HG03139 (cell line): ENCODE measurements at regions not wholly inside any gene's neighbourhood (a gene's known extent, or its start where the extent isn't known, plus 50 kb on each side); places are given as distances from the start of the nearest gene placed in this dataset.
"Not testable (repeated sequence)": the region's sequence is repeated elsewhere in the genome, so short reads cannot be mapped to it uniquely, and the experiment has no call there.

Experiments used
- ATAC-seq: cut with Tn5 transposase; IDR thresholded peaks from one replicate; pipeline ENCODE4 v1.9.1; 2021; ENCODE audit not compliant: unreplicated experiment

- ATAC-seq = no peak
Measured at GRCh38 chr6:3961581-3962215, 112.5 kb downstream of the FAM50B start.

GRCh38 chr6:3962291-3963280, 113.4 kb downstream of the FAM50B start:
- no peak for ATAC-seq

GRCh38 chr6:3963426-3963825, 114.3 kb downstream of the FAM50B start:
- no peak for ATAC-seq

- no peak for ATAC-seq
Measured at GRCh38 chr6:3965071-3965718, 113.7 kb downstream of the FAM217A start.

- no peak for ATAC-seq
Measured at GRCh38 chr6:3966426-3966825, 112.5 kb downstream of the FAM217A start.

GRCh38 chr6:3970097-3970496, 108.8 kb downstream of the FAM217A start:
- ATAC-seq = no peak

- not testable (repeated sequence) for ATAC-seq
Measured at GRCh38 chr6:3973152-3973551, 105.8 kb downstream of the FAM217A start.

GRCh38 chr6:3977875-3978711, 100.8 kb downstream of the FAM217A start:
- peak; percentile 77 for ATAC-seq

GRCh38 chr6:3978966-3979365, 100.0 kb downstream of the FAM217A start:
- ATAC-seq = not testable (repeated sequence)

GRCh38 chr6:3981917-3982316, 97.0 kb downstream of the FAM217A start:
- ATAC-seq = no peak

- ATAC-seq = no peak
Measured at GRCh38 chr6:3983778-3984177, 95.2 kb downstream of the FAM217A start.

GRCh38 chr6:3984494-3984893, 94.4 kb downstream of the FAM217A start:
- ATAC-seq = no peak

- ATAC-seq = no peak
Measured at GRCh38 chr6:3986241-3986640, 92.7 kb downstream of the FAM217A start.

GRCh38 chr6:3987053-3987452, 91.9 kb downstream of the FAM217A start:
- no peak for ATAC-seq

- ATAC-seq = no peak
Measured at GRCh38 chr6:3987576-3987975, 91.4 kb downstream of the FAM217A start.

GRCh38 chr6:3990692-3991491, 88.0 kb downstream of the FAM217A start:
- peak; percentile 82 for ATAC-seq

- ATAC-seq = no peak
Measured at GRCh38 chr6:3991941-3992340, 87.0 kb downstream of the FAM217A start.

GRCh38 chr6:3996349-3996748, 82.6 kb downstream of the FAM217A start:
- ATAC-seq = no peak

GRCh38 chr6:3997177-3997770, 81.7 kb downstream of the FAM217A start:
- no peak for ATAC-seq
